AG10803 (cell line): ENCODE measurements at regions not wholly inside any gene's neighbourhood (a gene's known extent, or its start where the extent isn't known, plus 50 kb on each side); places are given as distances from the start of the nearest gene placed in this dataset.

Source experiments
- DNase-seq: peaks from one replicate; pipeline ENCODE4 v3.0.0; 2010; ENCODE audit warnings: low read depth
- H3K4me3 ChIP-seq: 2 replicates; pipeline ENCODE4 v1.5.1; 2011; ENCODE audit warnings: mild to moderate bottlenecking, low read length, control low read depth
- TF ChIP-seq, protein P1 (sequence below): conservative IDR thresholded peaks from 2 replicates; pipeline ENCODE4 v1.5.1; 2011; ENCODE audit warnings: mild to moderate bottlenecking, low read length, control low read depth, inconsistent platforms

GRCh38 chr7:155863721-155864151, 51.5 kb upstream of the SHH start:
- H3K4me3 ChIP-seq, result no peak overlapping the region
- DNase-seq, result no peak
- TF ChIP-seq, protein P1, sequence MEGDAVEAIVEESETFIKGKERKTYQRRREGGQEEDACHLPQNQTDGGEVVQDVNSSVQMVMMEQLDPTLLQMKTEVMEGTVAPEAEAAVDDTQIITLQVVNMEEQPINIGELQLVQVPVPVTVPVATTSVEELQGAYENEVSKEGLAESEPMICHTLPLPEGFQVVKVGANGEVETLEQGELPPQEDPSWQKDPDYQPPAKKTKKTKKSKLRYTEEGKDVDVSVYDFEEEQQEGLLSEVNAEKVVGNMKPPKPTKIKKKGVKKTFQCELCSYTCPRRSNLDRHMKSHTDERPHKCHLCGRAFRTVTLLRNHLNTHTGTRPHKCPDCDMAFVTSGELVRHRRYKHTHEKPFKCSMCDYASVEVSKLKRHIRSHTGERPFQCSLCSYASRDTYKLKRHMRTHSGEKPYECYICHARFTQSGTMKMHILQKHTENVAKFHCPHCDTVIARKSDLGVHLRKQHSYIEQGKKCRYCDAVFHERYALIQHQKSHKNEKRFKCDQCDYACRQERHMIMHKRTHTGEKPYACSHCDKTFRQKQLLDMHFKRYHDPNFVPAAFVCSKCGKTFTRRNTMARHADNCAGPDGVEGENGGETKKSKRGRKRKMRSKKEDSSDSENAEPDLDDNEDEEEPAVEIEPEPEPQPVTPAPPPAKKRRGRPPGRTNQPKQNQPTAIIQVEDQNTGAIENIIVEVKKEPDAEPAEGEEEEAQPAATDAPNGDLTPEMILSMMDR, result no peak

DNA sequence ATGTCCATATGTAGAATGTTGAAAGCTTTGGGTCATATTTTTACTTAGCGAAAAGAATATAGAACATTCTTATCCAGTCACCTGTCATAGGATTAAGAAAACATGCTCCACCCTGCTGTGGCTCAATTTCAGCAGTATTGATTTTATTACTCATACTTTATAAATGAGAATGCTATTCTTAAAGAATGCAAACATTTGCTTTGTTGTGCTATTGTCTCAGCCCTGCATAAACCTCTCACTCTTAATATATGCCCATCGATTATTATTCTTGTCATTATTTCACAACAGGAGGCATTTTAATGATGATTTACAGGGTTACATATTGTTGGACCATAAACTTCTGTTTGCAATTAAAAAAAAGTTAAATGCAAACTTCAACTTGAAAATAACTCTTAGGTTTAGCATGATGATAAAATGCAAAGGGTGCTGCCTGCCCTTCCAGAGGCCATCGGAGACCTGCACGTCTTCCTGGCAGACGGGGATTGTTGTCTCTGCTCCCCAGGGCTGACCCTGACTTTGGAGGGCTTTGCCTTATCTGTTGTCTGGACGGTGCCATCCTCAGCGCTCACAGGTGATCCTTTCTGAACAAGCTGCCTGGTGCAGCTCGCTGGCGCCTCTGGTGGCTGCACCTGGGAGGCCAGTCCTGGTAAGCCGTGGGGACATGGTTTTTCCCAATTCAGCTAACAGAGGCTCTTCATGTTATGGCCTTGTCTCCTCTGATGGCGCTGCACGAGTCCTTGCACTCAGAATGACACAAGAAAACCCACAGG, 50.0 kb upstream of the SHH start:
- no peak overlapping the region for H3K4me3 ChIP-seq
- TF ChIP-seq, protein P1, result no peak
- DNase-seq, result no peak
